ENCODE measurements at regions not wholly inside any gene's neighbourhood (a gene's known extent, or its start where the extent isn't known, plus 50 kb on each side); places are given as distances from the start of the nearest gene placed in this dataset.

DNA sequence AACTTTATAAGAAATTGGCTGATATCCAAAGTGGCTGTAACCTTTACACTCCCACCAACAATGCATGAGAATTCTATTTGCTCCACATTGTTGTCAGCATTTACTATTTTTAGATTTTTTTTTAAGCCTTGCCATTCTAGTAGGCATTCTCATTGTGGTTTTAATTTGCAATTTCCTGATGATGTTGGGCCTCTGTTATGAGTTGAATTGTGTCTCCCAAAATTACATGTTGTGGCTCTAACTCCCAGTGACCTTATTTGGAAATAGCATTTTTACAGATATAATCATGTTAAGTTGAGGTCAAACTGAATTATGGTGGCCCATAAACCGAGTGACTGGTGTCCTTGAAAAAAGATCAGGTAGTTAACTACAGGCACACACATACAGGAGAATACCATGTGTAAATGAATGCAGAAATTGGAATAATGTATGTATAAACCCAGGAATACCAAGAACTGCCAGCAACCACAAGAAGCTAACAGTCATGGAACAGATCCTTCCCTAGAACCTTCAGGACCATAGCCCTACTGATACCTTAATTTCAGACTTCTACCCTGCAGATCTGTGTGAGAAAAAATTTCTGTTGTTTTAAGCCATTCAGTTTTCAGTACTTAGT is 348.8 kb upstream of the DAB1 start:
- TF ChIP-seq RARB (CRISPR knock-in tag; IDR thresholded peaks at IDR 0.05) (no peak), PPARA (CRISPR knock-in tag; IDR thresholded peaks at IDR 0.05; ENCODE audit: borderline replicate concordance) (no peak), ZNF70 (CRISPR knock-in tag; IDR thresholded peaks at IDR 0.05) (no peak), ESRRG (CRISPR knock-in tag; IDR thresholded peaks at IDR 0.05) (no peak), ZNF8 (CRISPR knock-in tag; IDR thresholded peaks at IDR 0.05) (no peak), TCF4 (CRISPR knock-in tag; IDR thresholded peaks at IDR 0.05; ENCODE audit: borderline replicate concordance) (no peak), OSR1 (CRISPR knock-in tag; IDR thresholded peaks at IDR 0.05) (no peak), ZNF565 (CRISPR knock-in tag; conservative IDR thresholded peaks at IDR 0.05; ENCODE audit: low read depth) (no peak), ZFP30 (CRISPR knock-in tag; IDR thresholded peaks at IDR 0.05) (no peak), ISL1 (CRISPR knock-in tag; IDR thresholded peaks at IDR 0.05) (no peak)
- TF ChIP-seq, protein P1, sequence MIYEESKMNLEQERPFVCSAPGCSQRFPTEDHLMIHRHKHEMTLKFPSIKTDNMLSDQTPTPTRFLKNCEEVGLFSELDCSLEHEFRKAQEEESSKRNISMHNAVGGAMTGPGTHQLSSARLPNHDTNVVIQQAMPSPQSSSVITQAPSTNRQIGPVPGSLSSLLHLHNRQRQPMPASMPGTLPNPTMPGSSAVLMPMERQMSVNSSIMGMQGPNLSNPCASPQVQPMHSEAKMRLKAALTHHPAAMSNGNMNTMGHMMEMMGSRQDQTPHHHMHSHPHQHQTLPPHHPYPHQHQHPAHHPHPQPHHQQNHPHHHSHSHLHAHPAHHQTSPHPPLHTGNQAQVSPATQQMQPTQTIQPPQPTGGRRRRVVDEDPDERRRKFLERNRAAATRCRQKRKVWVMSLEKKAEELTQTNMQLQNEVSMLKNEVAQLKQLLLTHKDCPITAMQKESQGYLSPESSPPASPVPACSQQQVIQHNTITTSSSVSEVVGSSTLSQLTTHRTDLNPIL (CRISPR knock-in tag; IDR thresholded peaks at IDR 0.05; ENCODE audit: low read depth) = no peak
- TF ChIP-seq, protein P2, sequence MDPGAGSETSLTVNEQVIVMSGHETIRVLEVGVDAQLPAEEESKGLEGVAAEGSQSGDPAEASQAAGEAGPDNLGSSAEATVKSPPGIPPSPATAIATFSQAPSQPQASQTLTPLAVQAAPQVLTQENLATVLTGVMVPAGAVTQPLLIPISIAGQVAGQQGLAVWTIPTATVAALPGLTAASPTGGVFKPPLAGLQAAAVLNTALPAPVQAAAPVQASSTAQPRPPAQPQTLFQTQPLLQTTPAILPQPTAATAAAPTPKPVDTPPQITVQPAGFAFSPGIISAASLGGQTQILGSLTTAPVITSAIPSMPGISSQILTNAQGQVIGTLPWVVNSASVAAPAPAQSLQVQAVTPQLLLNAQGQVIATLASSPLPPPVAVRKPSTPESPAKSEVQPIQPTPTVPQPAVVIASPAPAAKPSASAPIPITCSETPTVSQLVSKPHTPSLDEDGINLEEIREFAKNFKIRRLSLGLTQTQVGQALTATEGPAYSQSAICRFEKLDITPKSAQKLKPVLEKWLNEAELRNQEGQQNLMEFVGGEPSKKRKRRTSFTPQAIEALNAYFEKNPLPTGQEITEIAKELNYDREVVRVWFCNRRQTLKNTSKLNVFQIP (CRISPR knock-in tag; IDR thresholded peaks at IDR 0.05; ENCODE audit: borderline replicate concordance, low read depth) = no peak
- TF ChIP-seq, protein P3, sequence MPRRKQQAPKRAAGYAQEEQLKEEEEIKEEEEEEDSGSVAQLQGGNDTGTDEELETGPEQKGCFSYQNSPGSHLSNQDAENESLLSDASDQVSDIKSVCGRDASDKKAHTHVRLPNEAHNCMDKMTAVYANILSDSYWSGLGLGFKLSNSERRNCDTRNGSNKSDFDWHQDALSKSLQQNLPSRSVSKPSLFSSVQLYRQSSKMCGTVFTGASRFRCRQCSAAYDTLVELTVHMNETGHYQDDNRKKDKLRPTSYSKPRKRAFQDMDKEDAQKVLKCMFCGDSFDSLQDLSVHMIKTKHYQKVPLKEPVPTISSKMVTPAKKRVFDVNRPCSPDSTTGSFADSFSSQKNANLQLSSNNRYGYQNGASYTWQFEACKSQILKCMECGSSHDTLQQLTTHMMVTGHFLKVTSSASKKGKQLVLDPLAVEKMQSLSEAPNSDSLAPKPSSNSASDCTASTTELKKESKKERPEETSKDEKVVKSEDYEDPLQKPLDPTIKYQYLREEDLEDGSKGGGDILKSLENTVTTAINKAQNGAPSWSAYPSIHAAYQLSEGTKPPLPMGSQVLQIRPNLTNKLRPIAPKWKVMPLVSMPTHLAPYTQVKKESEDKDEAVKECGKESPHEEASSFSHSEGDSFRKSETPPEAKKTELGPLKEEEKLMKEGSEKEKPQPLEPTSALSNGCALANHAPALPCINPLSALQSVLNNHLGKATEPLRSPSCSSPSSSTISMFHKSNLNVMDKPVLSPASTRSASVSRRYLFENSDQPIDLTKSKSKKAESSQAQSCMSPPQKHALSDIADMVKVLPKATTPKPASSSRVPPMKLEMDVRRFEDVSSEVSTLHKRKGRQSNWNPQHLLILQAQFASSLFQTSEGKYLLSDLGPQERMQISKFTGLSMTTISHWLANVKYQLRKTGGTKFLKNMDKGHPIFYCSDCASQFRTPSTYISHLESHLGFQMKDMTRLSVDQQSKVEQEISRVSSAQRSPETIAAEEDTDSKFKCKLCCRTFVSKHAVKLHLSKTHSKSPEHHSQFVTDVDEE (CRISPR knock-in tag; IDR thresholded peaks at IDR 0.05) = no peak
- TF ChIP-seq, protein P4, sequence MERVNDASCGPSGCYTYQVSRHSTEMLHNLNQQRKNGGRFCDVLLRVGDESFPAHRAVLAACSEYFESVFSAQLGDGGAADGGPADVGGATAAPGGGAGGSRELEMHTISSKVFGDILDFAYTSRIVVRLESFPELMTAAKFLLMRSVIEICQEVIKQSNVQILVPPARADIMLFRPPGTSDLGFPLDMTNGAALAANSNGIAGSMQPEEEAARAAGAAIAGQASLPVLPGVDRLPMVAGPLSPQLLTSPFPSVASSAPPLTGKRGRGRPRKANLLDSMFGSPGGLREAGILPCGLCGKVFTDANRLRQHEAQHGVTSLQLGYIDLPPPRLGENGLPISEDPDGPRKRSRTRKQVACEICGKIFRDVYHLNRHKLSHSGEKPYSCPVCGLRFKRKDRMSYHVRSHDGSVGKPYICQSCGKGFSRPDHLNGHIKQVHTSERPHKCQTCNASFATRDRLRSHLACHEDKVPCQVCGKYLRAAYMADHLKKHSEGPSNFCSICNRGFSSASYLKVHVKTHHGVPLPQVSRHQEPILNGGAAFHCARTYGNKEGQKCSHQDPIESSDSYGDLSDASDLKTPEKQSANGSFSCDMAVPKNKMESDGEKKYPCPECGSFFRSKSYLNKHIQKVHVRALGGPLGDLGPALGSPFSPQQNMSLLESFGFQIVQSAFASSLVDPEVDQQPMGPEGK (CRISPR knock-in tag; IDR thresholded peaks at IDR 0.05; ENCODE audit: borderline replicate concordance) = no peak
